PC-3 (cell line): ENCODE measurements at regions not wholly inside any gene's neighbourhood (a gene's known extent, or its start where the extent isn't known, plus 50 kb on each side); places are given as distances from the start of the nearest gene placed in this dataset.

Source experiments
- ATAC-seq: fragments of 200-7000 bp; cut with Tn5 transposase; 2 replicates; pipeline ENCODE4 v1.9.1; 2020; ENCODE audit warnings: mild to moderate bottlenecking, moderate library complexity
- BruUV-seq: library from RNA; stranded (reverse); fragments of 400-500 nt; replicated peaks from 2 replicates; lab custom pipeline; 2021; lab: Mats Ljungman, UMichigan
- CTCF ChIA-PET: fragments of 300-600 bp; sonication (Branson Sonifier 250); formaldehyde crosslinking; loops from one replicate; lab custom pipeline; 2022; ENCODE audit warnings: antibody characterized with exemption; lab: Charles Lee
- POLR2A ChIA-PET: fragments of 300-600 bp; sonication (Branson Sonifier 250); formaldehyde crosslinking; loops from one replicate; lab custom pipeline; 2022; ENCODE audit warnings: antibody characterized with exemption; ENCODE audit not compliant: unreplicated experiment; lab: Charles Lee
- DNase-seq: peaks from one replicate; pipeline ENCODE4 v3.0.0-alpha.2; 2015
- H2AFZ ChIP-seq: fragments of 300-600 bp; sonication (generic); 2 replicates; pipeline ENCODE4 v1.6.0; 2016; ENCODE audit warnings: antibody characterized with exemption, low read length
- H3F3A ChIP-seq: fragments of 300-600 bp; sonication (generic); one replicate; pipeline ENCODE4 v1.6.0; 2017; ENCODE audit warnings: antibody characterized with exemption, low read length, control low read depth, mild to moderate bottlenecking; ENCODE audit not compliant: unreplicated experiment
- H3K27ac ChIP-seq: fragments of 300-600 bp; sonication (generic); 2 replicates; pipeline ENCODE4 v1.5.1; 2016; ENCODE audit warnings: mild to moderate bottlenecking, low read length
- H3K27me3 ChIP-seq: fragments of 300-600 bp; sonication (generic); 2 replicates; pipeline ENCODE4 v1.6.1; 2016; ENCODE audit warnings: low read length, mixed read lengths
- H3K36me3 ChIP-seq: fragments of 300-600 bp; sonication (generic); 2 replicates; pipeline ENCODE4 v1.6.1; 2016; ENCODE audit warnings: low read depth, mixed run types, low read length, mixed read lengths
- H3K4me1 ChIP-seq: fragments of 300-600 bp; sonication (generic); 2 replicates; pipeline ENCODE4 v1.5.1; 2016; ENCODE audit warnings: low read length; ENCODE audit not compliant: insufficient read depth
- H3K4me2 ChIP-seq: fragments of 300-600 bp; sonication (generic); 2 replicates; pipeline ENCODE4 v1.6.0; 2016; ENCODE audit warnings: low read length
- H3K4me3 ChIP-seq: fragments of 300-600 bp; sonication (generic); 2 replicates; pipeline ENCODE4 v1.5.1; 2016; ENCODE audit warnings: mild to moderate bottlenecking, low read length, mixed read lengths
- H3K79me2 ChIP-seq: fragments of 300-600 bp; sonication (generic); 2 replicates; pipeline ENCODE4 v1.6.1; 2017; ENCODE audit warnings: low read length, mixed read lengths
- H3K9ac ChIP-seq: fragments of 300-600 bp; sonication (generic); 2 replicates; pipeline ENCODE4 v1.6.0; 2016; ENCODE audit warnings: mild to moderate bottlenecking, low read length
- H3K9me2 ChIP-seq: fragments of 300-600 bp; sonication (generic); replicated peaks from 2 replicates; pipeline ENCODE4 v1.6.1; 2016; ENCODE audit warnings: mixed run types, low read length, mixed read lengths
- H3K9me3 ChIP-seq: fragments of 300-600 bp; sonication (generic); 2 replicates; pipeline ENCODE4 v1.6.1; 2016; ENCODE audit warnings: low read length, mixed read lengths
- H4K20me1 ChIP-seq: fragments of 300-600 bp; sonication (generic); 2 replicates; pipeline ENCODE4 v1.6.1; 2016; ENCODE audit warnings: low read length, mixed read lengths
- EZH2 ChIP-seq: fragments of 300-600 bp; sonication (generic); IDR thresholded peaks from one replicate; pipeline ENCODE4 v1.6.1; 2017; ENCODE audit warnings: antibody characterized with exemption, mild to moderate bottlenecking, low read length; ENCODE audit not compliant: unreplicated experiment
- EZH2phosphoT487 ChIP-seq: fragments of 300-600 bp; sonication (generic); IDR thresholded peaks from 2 replicates; pipeline ENCODE4 v1.6.1; 2018; ENCODE audit warnings: mild to moderate bottlenecking, antibody characterized with exemption, low read length, borderline replicate concordance
- intact Hi-C: fragments of 100-400 bp; cut with micrococcal nuclease; formaldehyde crosslinking; loops from 2 replicates; pipeline ENCODE4 v1.9.0; 2023
- TF ChIP-seq, protein P1 (sequence below): fragments of 300-600 bp; sonication (generic); conservative IDR thresholded peaks from 2 replicates; pipeline ENCODE4 v1.5.1; 2017; ENCODE audit warnings: antibody characterized with exemption, low read depth, mild to moderate bottlenecking, low read length

DNA sequence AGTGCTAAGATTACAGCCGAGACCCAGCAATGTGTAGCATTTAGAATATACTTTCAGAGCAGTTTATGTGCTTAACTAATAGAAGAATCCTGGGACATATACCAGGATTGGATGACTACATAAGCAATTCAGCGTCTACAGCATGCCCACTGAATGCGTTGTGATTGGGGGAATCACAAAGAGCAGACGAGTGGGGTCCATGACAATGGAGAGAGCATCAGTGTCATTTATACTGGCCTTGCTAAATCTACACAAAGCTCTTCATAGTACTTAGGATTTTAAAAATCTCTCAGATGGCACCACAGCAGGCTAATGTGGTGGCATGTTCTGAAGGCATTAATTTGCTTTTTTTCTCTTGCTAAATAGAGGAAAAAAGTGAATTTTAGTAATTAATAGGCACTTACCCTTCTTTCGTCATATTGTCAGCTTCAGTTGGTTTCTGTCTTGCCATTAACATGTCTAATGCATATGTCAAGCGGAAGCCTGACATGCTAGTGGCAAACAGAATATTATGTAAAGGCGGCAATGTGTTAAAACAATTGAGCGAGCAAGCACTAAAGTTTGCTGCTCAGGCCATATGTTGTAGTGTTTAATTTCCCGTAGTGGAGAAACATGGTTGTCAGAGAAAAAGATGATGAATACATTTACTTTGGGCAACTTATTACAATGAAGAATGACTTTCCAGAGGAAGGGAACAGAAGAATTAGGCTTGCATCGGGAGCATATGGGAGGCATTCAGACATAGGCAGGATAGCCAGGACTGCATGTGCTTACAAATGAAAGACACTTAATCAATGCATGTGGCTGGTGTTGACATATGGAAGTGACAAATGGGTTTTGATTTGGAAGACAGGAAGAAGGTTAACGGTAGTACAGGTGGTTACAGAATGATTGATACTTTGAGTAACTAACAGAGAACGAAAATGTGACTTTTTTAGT is 145.2 kb downstream of the ICOS start:
- no peaks in the 10 kb centered on the region for H3F3A ChIP-seq
- ATAC-seq (no peak), DNase-seq (no peak)
- no peak overlapping the region for H3K4me3 ChIP-seq
- peaks cover 18% of the 10 kb centered on the region; the same call in 1 of the 2 replicates for H3K27me3 ChIP-seq
- no peaks in the 10 kb centered on the region for H3K36me3 ChIP-seq
- no peak overlapping the region for H2AFZ ChIP-seq
- H3K9me2 ChIP-seq: no peaks in the 10 kb centered on the region
- no peaks in the 10 kb centered on the region for H4K20me1 ChIP-seq
- intact Hi-C loops: no loop called here
- ChIA-PET CTCF (no interaction called here), POLR2A (no interaction called here)
- peaks cover 14% of the 10 kb centered on the region for H3K4me1 ChIP-seq
- TF ChIP-seq EZH2phosphoT487 (no peak), EZH2 (no peak)
- TF ChIP-seq, protein P1, sequence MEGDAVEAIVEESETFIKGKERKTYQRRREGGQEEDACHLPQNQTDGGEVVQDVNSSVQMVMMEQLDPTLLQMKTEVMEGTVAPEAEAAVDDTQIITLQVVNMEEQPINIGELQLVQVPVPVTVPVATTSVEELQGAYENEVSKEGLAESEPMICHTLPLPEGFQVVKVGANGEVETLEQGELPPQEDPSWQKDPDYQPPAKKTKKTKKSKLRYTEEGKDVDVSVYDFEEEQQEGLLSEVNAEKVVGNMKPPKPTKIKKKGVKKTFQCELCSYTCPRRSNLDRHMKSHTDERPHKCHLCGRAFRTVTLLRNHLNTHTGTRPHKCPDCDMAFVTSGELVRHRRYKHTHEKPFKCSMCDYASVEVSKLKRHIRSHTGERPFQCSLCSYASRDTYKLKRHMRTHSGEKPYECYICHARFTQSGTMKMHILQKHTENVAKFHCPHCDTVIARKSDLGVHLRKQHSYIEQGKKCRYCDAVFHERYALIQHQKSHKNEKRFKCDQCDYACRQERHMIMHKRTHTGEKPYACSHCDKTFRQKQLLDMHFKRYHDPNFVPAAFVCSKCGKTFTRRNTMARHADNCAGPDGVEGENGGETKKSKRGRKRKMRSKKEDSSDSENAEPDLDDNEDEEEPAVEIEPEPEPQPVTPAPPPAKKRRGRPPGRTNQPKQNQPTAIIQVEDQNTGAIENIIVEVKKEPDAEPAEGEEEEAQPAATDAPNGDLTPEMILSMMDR: no peak
- H3K79me2 ChIP-seq: no peaks in the 10 kb centered on the region
- no TSS peak for BruUV-seq
- no peak overlapping the region for H3K9ac ChIP-seq
- no peak overlapping the region for H3K4me2 ChIP-seq
- no peak overlapping the region for H3K27ac ChIP-seq
- H3K9me3 ChIP-seq: no peaks in the 10 kb centered on the region

GRCh38 chr2:204086167-204086566 is 149.6 kb downstream of the ICOS start:
- no peaks in the 10 kb centered on the region for H3F3A ChIP-seq
- H3K27me3 ChIP-seq: peaks cover 23% of the 10 kb centered on the region
- no peaks in the 10 kb centered on the region for H3K9me3 ChIP-seq
- no peak overlapping the region for H2AFZ ChIP-seq
- no peaks in the 10 kb centered on the region for H4K20me1 ChIP-seq
- intact Hi-C loops: no loop called here
- H3K4me1 ChIP-seq: peaks cover 14% of the 10 kb centered on the region
- no peak overlapping the region for H3K4me3 ChIP-seq
- TF ChIP-seq EZH2phosphoT487 (no peak), EZH2 (no peak)
- TF ChIP-seq, protein P1: no peak
- no peaks in the 10 kb centered on the region for H3K36me3 ChIP-seq
- DNase-seq (peak; percentile 59), ATAC-seq (peak; percentile 93)
- ChIA-PET CTCF (interaction anchor here (0.5 kb wide), 1 partner anchor 104 kb away, joined by 3 read pairs; no protein-coding TSS in a partner anchor), POLR2A (no interaction called here)
- no peaks in the 10 kb centered on the region for H3K79me2 ChIP-seq
- no peak overlapping the region for H3K9ac ChIP-seq
- no TSS peak for BruUV-seq
- peak overlapping the region; percentile 22 for H3K4me2 ChIP-seq
- no peaks in the 10 kb centered on the region for H3K9me2 ChIP-seq
- H3K27ac ChIP-seq: peak overlapping the region; percentile 51

GRCh38 chr2:204089105-204089504 is 152.5 kb downstream of the ICOS start:
- Histone ChIP-seq H2AFZ (no peak overlapping the region), H3K36me3 (no peaks in the 10 kb centered on the region), H3K27me3 (peaks cover 15% of the 10 kb centered on the region), H3K4me1 (peaks cover 14% of the 10 kb centered on the region), H3K4me3 (no peak overlapping the region), H3K9me3 (no peaks in the 10 kb centered on the region; the same call in 1 of the 2 replicates), H3K9ac (no peak overlapping the region), H4K20me1 (no peaks in the 10 kb centered on the region), H3K4me2 (no peak overlapping the region), H3F3A (no peaks in the 10 kb centered on the region), H3K27ac (no peak overlapping the region), H3K79me2 (no peaks in the 10 kb centered on the region), H3K9me2 (no peaks in the 10 kb centered on the region)
- no peak for DNase-seq
- ATAC-seq: no peak
- no TSS peak for BruUV-seq
- CTCF ChIA-PET: no interaction called here
- intact Hi-C loops: no loop called here
- POLR2A ChIA-PET: no interaction called here
- TF ChIP-seq EZH2 (no peak), EZH2phosphoT487 (no peak)
- TF ChIP-seq, protein P1: no peak
